GM12878 (cell line): ENCODE measurements at regions not wholly inside any gene's neighbourhood (a gene's known extent, or its start where the extent isn't known, plus 50 kb on each side); places are given as distances from the start of the nearest gene placed in this dataset.

Source experiments
- TF ChIP-seq, protein P1 (sequence below): fragments of 450-650 bp; formaldehyde crosslinking; IDR thresholded peaks from 2 replicates; pipeline ENCODE4 v1.4.0; 2020; ENCODE audit warnings: mild to moderate bottlenecking, moderate library complexity
- TF ChIP-seq, protein P2 (sequence below): IDR thresholded peaks from 2 replicates; pipeline ENCODE4 v1.6.1; 2012; ENCODE audit warnings: mild to moderate bottlenecking, low read depth, low read length

DNA sequence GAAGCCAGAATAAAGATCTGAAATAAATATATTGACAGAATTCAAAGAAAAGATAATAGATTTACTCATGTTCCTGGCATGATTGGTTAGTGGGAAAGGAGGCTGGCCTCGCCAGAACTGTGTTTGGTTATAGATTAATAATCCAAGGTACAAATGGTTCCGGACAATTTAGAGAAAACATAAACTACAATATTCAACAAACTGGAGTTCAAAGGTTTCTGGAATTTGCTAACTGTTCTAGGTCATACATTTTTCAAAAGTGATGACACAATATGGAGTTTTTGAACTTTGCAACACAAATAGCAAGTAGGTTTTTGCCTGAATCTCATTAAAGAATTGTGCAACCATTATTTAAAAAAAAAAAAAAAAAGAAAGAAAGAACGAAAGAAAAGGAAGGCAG, 251.7 kb upstream of the SALL1 start:
- TF ChIP-seq, protein P1, sequence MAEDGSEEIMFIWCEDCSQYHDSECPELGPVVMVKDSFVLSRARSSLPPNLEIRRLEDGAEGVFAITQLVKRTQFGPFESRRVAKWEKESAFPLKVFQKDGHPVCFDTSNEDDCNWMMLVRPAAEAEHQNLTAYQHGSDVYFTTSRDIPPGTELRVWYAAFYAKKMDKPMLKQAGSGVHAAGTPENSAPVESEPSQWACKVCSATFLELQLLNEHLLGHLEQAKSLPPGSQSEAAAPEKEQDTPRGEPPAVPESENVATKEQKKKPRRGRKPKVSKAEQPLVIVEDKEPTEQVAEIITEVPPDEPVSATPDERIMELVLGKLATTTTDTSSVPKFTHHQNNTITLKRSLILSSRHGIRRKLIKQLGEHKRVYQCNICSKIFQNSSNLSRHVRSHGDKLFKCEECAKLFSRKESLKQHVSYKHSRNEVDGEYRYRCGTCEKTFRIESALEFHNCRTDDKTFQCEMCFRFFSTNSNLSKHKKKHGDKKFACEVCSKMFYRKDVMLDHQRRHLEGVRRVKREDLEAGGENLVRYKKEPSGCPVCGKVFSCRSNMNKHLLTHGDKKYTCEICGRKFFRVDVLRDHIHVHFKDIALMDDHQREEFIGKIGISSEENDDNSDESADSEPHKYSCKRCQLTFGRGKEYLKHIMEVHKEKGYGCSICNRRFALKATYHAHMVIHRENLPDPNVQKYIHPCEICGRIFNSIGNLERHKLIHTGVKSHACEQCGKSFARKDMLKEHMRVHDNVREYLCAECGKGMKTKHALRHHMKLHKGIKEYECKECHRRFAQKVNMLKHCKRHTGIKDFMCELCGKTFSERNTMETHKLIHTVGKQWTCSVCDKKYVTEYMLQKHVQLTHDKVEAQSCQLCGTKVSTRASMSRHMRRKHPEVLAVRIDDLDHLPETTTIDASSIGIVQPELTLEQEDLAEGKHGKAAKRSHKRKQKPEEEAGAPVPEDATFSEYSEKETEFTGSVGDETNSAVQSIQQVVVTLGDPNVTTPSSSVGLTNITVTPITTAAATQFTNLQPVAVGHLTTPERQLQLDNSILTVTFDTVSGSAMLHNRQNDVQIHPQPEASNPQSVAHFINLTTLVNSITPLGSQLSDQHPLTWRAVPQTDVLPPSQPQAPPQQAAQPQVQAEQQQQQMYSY (CRISPR knock-in tag), result no peak
- TF ChIP-seq, protein P2, sequence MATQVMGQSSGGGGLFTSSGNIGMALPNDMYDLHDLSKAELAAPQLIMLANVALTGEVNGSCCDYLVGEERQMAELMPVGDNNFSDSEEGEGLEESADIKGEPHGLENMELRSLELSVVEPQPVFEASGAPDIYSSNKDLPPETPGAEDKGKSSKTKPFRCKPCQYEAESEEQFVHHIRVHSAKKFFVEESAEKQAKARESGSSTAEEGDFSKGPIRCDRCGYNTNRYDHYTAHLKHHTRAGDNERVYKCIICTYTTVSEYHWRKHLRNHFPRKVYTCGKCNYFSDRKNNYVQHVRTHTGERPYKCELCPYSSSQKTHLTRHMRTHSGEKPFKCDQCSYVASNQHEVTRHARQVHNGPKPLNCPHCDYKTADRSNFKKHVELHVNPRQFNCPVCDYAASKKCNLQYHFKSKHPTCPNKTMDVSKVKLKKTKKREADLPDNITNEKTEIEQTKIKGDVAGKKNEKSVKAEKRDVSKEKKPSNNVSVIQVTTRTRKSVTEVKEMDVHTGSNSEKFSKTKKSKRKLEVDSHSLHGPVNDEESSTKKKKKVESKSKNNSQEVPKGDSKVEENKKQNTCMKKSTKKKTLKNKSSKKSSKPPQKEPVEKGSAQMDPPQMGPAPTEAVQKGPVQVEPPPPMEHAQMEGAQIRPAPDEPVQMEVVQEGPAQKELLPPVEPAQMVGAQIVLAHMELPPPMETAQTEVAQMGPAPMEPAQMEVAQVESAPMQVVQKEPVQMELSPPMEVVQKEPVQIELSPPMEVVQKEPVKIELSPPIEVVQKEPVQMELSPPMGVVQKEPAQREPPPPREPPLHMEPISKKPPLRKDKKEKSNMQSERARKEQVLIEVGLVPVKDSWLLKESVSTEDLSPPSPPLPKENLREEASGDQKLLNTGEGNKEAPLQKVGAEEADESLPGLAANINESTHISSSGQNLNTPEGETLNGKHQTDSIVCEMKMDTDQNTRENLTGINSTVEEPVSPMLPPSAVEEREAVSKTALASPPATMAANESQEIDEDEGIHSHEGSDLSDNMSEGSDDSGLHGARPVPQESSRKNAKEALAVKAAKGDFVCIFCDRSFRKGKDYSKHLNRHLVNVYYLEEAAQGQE, result no peak
